H9 (cell line): ENCODE measurements at regions not wholly inside any gene's neighbourhood (a gene's known extent, or its start where the extent isn't known, plus 50 kb on each side); places are given as distances from the start of the nearest gene placed in this dataset.

Experiments used
- DNase-seq: peaks from one replicate; pipeline ENCODE4 v3.0.0-alpha.2; 2017
- H2AFZ ChIP-seq: one replicate; pipeline ENCODE4 v1.6.1; 2013; ENCODE audit warnings: mild to moderate bottlenecking, low read length, control low read depth, moderate library complexity
- H2AK5ac ChIP-seq: 2 replicates; pipeline ENCODE4 v1.6.1; 2013; ENCODE audit warnings: low read length, control low read depth, mixed read lengths; ENCODE audit not compliant: insufficient read length
- H2BK120ac ChIP-seq: one replicate; pipeline ENCODE4 v1.6.1; 2013; ENCODE audit warnings: low read depth, mild to moderate bottlenecking, low read length, control low read depth, inconsistent platforms; ENCODE audit not compliant: poor library complexity, severe bottlenecking
- H2BK12ac ChIP-seq: 2 replicates; pipeline ENCODE4 v1.6.1; 2013; ENCODE audit warnings: low read length, control low read depth, mixed read lengths, low read depth; ENCODE audit not compliant: insufficient read length
- H2BK15ac ChIP-seq: 2 replicates; pipeline ENCODE4 v1.6.1; 2013; ENCODE audit warnings: low read depth, low read length, control low read depth
- H2BK20ac ChIP-seq: one replicate; pipeline ENCODE4 v1.6.1; 2013; ENCODE audit warnings: low read depth, mild to moderate bottlenecking, low read length, control low read depth, inconsistent platforms; ENCODE audit not compliant: poor library complexity, severe bottlenecking
- H2BK5ac ChIP-seq: 2 replicates; pipeline ENCODE4 v1.6.1; 2013; ENCODE audit warnings: low read length, control low read depth, mixed read lengths; ENCODE audit not compliant: insufficient read length
- H3K14ac ChIP-seq: 2 replicates; pipeline ENCODE4 v1.6.1; 2013; ENCODE audit warnings: low read length, control low read depth; ENCODE audit not compliant: insufficient read depth
- H3K18ac ChIP-seq: 2 replicates; pipeline ENCODE4 v1.6.1; 2013; ENCODE audit warnings: low read depth, mild to moderate bottlenecking, mixed read lengths, low read length, control low read depth; ENCODE audit not compliant: insufficient read length
- H3K23ac ChIP-seq: 2 replicates; pipeline ENCODE4 v1.6.1; 2013; ENCODE audit warnings: low read length, control low read depth, mixed read lengths, low read depth; ENCODE audit not compliant: insufficient read length
- H3K23me2 ChIP-seq: 2 replicates; pipeline ENCODE4 v1.6.1; 2013; ENCODE audit warnings: low read depth, mild to moderate bottlenecking, mixed read lengths, low read length, control low read depth; ENCODE audit not compliant: insufficient read length, poor library complexity, severe bottlenecking
- H3K27ac ChIP-seq: 2 replicates; pipeline ENCODE4 v1.5.1; 2013; ENCODE audit warnings: low read length, control low read depth, mixed read lengths, low read depth; ENCODE audit not compliant: insufficient read length
- H3K27me3 ChIP-seq: 2 replicates; pipeline ENCODE4 v1.6.1; 2013; ENCODE audit warnings: low read length, control low read depth, inconsistent platforms; ENCODE audit not compliant: insufficient read depth
- H3K4ac ChIP-seq: 2 replicates; pipeline ENCODE4 v1.6.1; 2013; ENCODE audit warnings: low read depth, mild to moderate bottlenecking, control low read depth, inconsistent platforms, low read length, moderate library complexity
- H3K4me1 ChIP-seq: 2 replicates; pipeline ENCODE4 v1.6.1; 2013; ENCODE audit warnings: low read length, control low read depth, inconsistent platforms; ENCODE audit not compliant: insufficient read depth
- H3K4me2 ChIP-seq: 2 replicates; pipeline ENCODE4 v1.6.1; 2013; ENCODE audit warnings: low read length, control low read depth, mixed read lengths; ENCODE audit not compliant: insufficient read length, insufficient read depth
- H3K56ac ChIP-seq: 2 replicates; pipeline ENCODE4 v1.6.1; 2013; ENCODE audit warnings: low read depth, mild to moderate bottlenecking, mixed read lengths, low read length, control low read depth; ENCODE audit not compliant: insufficient read length
- H3K79me1 ChIP-seq: 2 replicates; pipeline ENCODE4 v1.6.1; 2013; ENCODE audit warnings: low read depth, mild to moderate bottlenecking, moderate library complexity, low read length, control low read depth, inconsistent platforms; ENCODE audit not compliant: insufficient read depth, poor library complexity, severe bottlenecking
- H3K79me2 ChIP-seq: 2 replicates; pipeline ENCODE4 v1.6.1; 2013; ENCODE audit warnings: low read length, control low read depth, inconsistent platforms; ENCODE audit not compliant: insufficient read depth
- H3K9ac ChIP-seq: 2 replicates; pipeline ENCODE4 v1.6.1; 2013; ENCODE audit warnings: low read length, control low read depth, mixed read lengths; ENCODE audit not compliant: insufficient read length; ENCODE audit errors: extremely low read depth
- H3K9me3 ChIP-seq: one replicate; pipeline ENCODE4 v1.6.1; 2013; ENCODE audit warnings: low read depth, low read length, inconsistent platforms; ENCODE audit not compliant: control insufficient read depth
- H3T11ph ChIP-seq: one replicate; pipeline ENCODE4 v1.6.1; 2013; ENCODE audit warnings: mild to moderate bottlenecking, low read length, control low read depth, inconsistent platforms
- H4K20me1 ChIP-seq: one replicate; pipeline ENCODE4 v1.6.1; 2013; ENCODE audit not compliant: control insufficient read depth, insufficient read length, insufficient read depth
- H4K5ac ChIP-seq: 2 replicates; pipeline ENCODE4 v1.6.1; 2013; ENCODE audit warnings: low read depth, mild to moderate bottlenecking, mixed read lengths, low read length, control low read depth; ENCODE audit not compliant: insufficient read length
- H4K8ac ChIP-seq: replicated peaks from 2 replicates; pipeline ENCODE4 v1.6.1; 2013; ENCODE audit warnings: low read length, control low read depth, mixed read lengths, low read depth; ENCODE audit not compliant: insufficient read length
- H4K91ac ChIP-seq: 2 replicates; pipeline ENCODE4 v1.6.1; 2013; ENCODE audit warnings: low read depth, mild to moderate bottlenecking, moderate library complexity, mixed read lengths, low read length, control low read depth; ENCODE audit not compliant: insufficient read length
- H3K27ac Mint-ChIP-seq, 3 experiments: 2 replicates in 2 of 3; 3 replicates in 1 of 3; pipeline ENCODE4 v1.8.0; 2020 to 2021; ENCODE audit warnings: mixed read lengths in 3 of 3, mild to moderate bottlenecking in 1 of 3, moderate library complexity in 1 of 3
- H3K27me3 Mint-ChIP-seq: 2 replicates; pipeline ENCODE4 v1.8.0; 2021; ENCODE audit warnings: low read depth, mild to moderate bottlenecking, moderate library complexity, mixed read lengths
- H3K36me3 Mint-ChIP-seq, 3 experiments: 2 replicates in 2 of 3; 3 replicates in 1 of 3; pipeline ENCODE4 v1.8.0; 2020 to 2021; ENCODE audit warnings: low read depth in 3 of 3, mixed read lengths in 3 of 3; ENCODE audit not compliant: insufficient read depth in 1 of 3
- H3K4me1 Mint-ChIP-seq, 2 experiments: 2 replicates each; pipeline ENCODE4 v1.8.0; 2020; ENCODE audit warnings: mixed read lengths in 2 of 2
- H3K4me3 Mint-ChIP-seq, 2 experiments: 2 replicates in 1 of 2; 3 replicates in 1 of 2; pipeline ENCODE4 v1.8.0; 2020 to 2021; ENCODE audit warnings: mild to moderate bottlenecking in 2 of 2, mixed read lengths in 2 of 2, moderate library complexity in 1 of 2
- H3K9me3 Mint-ChIP-seq, 2 experiments: 2 replicates in 1 of 2; 3 replicates in 1 of 2; pipeline ENCODE4 v1.8.0; 2020; ENCODE audit warnings: mild to moderate bottlenecking in 2 of 2, mixed read lengths in 2 of 2, moderate library complexity in 1 of 2
- WGBS: extraction: QIAGEN DNeasy Blood & Tissue Kit; methylation state at CpG from one replicate; pipeline ENCODE4 v1.1.7; 2013; ENCODE audit warnings: missing lambda C conversion rate, low lambda C conversion rate, mixed read lengths; ENCODE audit not compliant: insufficient read length; ENCODE audit errors: extremely low coverage; 5-methylcytosine and 5-hydroxymethylcytosine counted together
- TF ChIP-seq, protein P1 (sequence below): fragments of 200-600 bp; sonication (generic); conservative IDR thresholded peaks from 3 replicates; pipeline ENCODE4 v1.8.0; 2021; ENCODE audit warnings: antibody characterized with exemption, mild to moderate bottlenecking

DNA sequence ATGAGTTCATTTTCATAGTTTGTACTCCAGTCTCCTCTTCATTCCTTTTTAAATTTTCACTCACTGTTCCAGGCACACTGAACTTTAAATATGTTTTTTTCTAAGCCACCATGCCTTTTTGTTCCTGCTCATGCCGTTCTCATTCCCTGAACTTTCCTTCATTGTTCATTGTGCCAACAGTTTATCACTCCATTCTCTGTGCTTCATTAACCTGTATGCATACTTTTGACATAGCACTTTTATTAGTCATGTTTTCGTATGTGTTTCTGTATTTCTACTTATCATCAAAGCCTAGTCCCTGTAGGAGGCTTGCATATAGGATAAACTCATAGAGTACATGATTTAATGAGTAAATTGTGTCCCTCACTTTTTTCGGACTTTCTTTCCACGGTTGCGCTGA, 65.3 kb downstream of the PCDH20 start:
- no peak overlapping the region for H3K4me2 ChIP-seq
- Mint-ChIP-seq H3K27ac (no peak overlapping the region), H3K9me3 (0 out of 5 replicates have a peak, but pooled peaks cover 0 to 2% of the 10 kb centered on the region in 2 experiments), H3K27me3 (no peaks in the 10 kb centered on the region), H3K4me1 (peaks cover 3 to 6% of the 10 kb centered on the region in 2 experiments; a peak in 3 of 4 replicates), H3K4me3 (no peak overlapping the region), H3K36me3 (no peaks in the 10 kb centered on the region; a peak in 1 of 7 replicates)
- TF ChIP-seq, protein P1, sequence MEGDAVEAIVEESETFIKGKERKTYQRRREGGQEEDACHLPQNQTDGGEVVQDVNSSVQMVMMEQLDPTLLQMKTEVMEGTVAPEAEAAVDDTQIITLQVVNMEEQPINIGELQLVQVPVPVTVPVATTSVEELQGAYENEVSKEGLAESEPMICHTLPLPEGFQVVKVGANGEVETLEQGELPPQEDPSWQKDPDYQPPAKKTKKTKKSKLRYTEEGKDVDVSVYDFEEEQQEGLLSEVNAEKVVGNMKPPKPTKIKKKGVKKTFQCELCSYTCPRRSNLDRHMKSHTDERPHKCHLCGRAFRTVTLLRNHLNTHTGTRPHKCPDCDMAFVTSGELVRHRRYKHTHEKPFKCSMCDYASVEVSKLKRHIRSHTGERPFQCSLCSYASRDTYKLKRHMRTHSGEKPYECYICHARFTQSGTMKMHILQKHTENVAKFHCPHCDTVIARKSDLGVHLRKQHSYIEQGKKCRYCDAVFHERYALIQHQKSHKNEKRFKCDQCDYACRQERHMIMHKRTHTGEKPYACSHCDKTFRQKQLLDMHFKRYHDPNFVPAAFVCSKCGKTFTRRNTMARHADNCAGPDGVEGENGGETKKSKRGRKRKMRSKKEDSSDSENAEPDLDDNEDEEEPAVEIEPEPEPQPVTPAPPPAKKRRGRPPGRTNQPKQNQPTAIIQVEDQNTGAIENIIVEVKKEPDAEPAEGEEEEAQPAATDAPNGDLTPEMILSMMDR, result no peak
- H2BK12ac ChIP-seq, result no peak overlapping the region
- H3K79me1 ChIP-seq, result no peaks in the 10 kb centered on the region
- H3K23me2 ChIP-seq, result no peaks in the 10 kb centered on the region
- no peak overlapping the region for H3K4ac ChIP-seq
- no peak overlapping the region for H3K27ac ChIP-seq
- no peaks in the 10 kb centered on the region for H3K9me3 ChIP-seq
- H3T11ph ChIP-seq, result no peak overlapping the region
- H3K4me1 ChIP-seq, result no peaks in the 10 kb centered on the region
- H3K27me3 ChIP-seq, result no peaks in the 10 kb centered on the region
- no peak overlapping the region for H3K14ac ChIP-seq
- H3K9ac ChIP-seq, result no peak overlapping the region
- no peak overlapping the region for H4K8ac ChIP-seq
- H2BK15ac ChIP-seq, result no peak overlapping the region
- H4K5ac ChIP-seq, result no peak overlapping the region
- H2AFZ ChIP-seq, result no peak overlapping the region
- H3K79me2 ChIP-seq, result no peaks in the 10 kb centered on the region
- no CpG with 5 or more reads among the region's 5 CpGs for WGBS
- no peak for DNase-seq
- no peak overlapping the region for H2AK5ac ChIP-seq
- H4K91ac ChIP-seq, result no peak overlapping the region
- no peak overlapping the region for H3K23ac ChIP-seq
- no peak overlapping the region for H2BK5ac ChIP-seq
- no peaks in the 10 kb centered on the region for H4K20me1 ChIP-seq
- no peak overlapping the region for H3K56ac ChIP-seq
- no peak overlapping the region for H2BK20ac ChIP-seq
- no peak overlapping the region for H3K18ac ChIP-seq
- no peak overlapping the region for H2BK120ac ChIP-seq
